ENCODE measurements at regions not wholly inside any gene's neighbourhood (a gene's known extent, or its start where the extent isn't known, plus 50 kb on each side); places are given as distances from the start of the nearest gene placed in this dataset.

- no peak overlapping the region for H3K4me3 ChIP-seq (replicated peaks; ENCODE audit: insufficient read depth, low read length)
- no peak for TF ChIP-seq REST (IDR thresholded peaks at IDR 0.05; ENCODE audit: insufficient replicate concordance, low read depth)
- no peak for TF ChIP-seq GABPA (IDR thresholded peaks at IDR 0.05; ENCODE audit: low read depth)
- TF ChIP-seq CTCF (IDR thresholded peaks at IDR 0.05; ENCODE audit: insufficient read depth, low read length), result no peak
- TF ChIP-seq SPI1 (IDR thresholded peaks at IDR 0.05; ENCODE audit: borderline replicate concordance, low read depth), result no peak
- TF ChIP-seq POLR2AphosphoS5 (IDR thresholded peaks at IDR 0.05; ENCODE audit: low read depth), result no peak
- no peak overlapping the region for H3K27ac ChIP-seq (replicated peaks)
- no peaks in the 10 kb centered on the region for H3K27me3 ChIP-seq (ENCODE audit: insufficient read depth, poor library complexity, severe bottlenecking)
- DNase-seq (ENCODE audit: low read depth in 1 of 2, low spot score in 1 of 2), result no peak
Observed at GRCh38 chr15:96035635-96036034, 294.9 kb upstream of the NR2F2 start.

GRCh38 chr15:96037584-96037983 lies 292.9 kb upstream of the NR2F2 start:
- peak; percentile 20 to 72 for DNase-seq (ENCODE audit: low read depth in 1 of 2, low spot score in 1 of 2)
- Histone ChIP-seq H3K27me3 (ENCODE audit: insufficient read depth, poor library complexity, severe bottlenecking) (no peaks in the 10 kb centered on the region), H3K4me3 (replicated peaks; ENCODE audit: insufficient read depth, low read length) (no peak overlapping the region), H3K27ac (replicated peaks) (no peak overlapping the region)
- TF ChIP-seq GABPA (IDR thresholded peaks at IDR 0.05; ENCODE audit: low read depth) (peak; percentile 35; the same call in 1 of the 2 replicates), REST (IDR thresholded peaks at IDR 0.05; ENCODE audit: insufficient replicate concordance, low read depth) (no peak), POLR2AphosphoS5 (IDR thresholded peaks at IDR 0.05; ENCODE audit: low read depth) (peak; percentile 66)

- no peak for DNase-seq (ENCODE audit: low read depth in 1 of 2, low spot score in 1 of 2)
- no peak overlapping the region for H3K27ac ChIP-seq (replicated peaks)
Observed at GRCh38 chr15:96038131-96038530, 292.4 kb upstream of the NR2F2 start.

More at GRCh38 chr15:96038131-96038530, 292.4 kb upstream of the NR2F2 start:
- Histone ChIP-seq H3K4me3 (replicated peaks; ENCODE audit: insufficient read depth, low read length) (no peak overlapping the region), H3K27me3 (ENCODE audit: insufficient read depth, poor library complexity, severe bottlenecking) (no peaks in the 10 kb centered on the region)
- TF ChIP-seq GABPA (IDR thresholded peaks at IDR 0.05; ENCODE audit: low read depth) (no peak), REST (IDR thresholded peaks at IDR 0.05; ENCODE audit: insufficient replicate concordance, low read depth) (no peak), POLR2AphosphoS5 (IDR thresholded peaks at IDR 0.05; ENCODE audit: low read depth) (no peak), CTCF (IDR thresholded peaks at IDR 0.05; ENCODE audit: insufficient read depth, low read length) (no peak), SPI1 (IDR thresholded peaks at IDR 0.05; ENCODE audit: borderline replicate concordance, low read depth) (no peak)
